ENCODE measurements at regions not wholly inside any gene's neighbourhood (a gene's known extent, or its start where the extent isn't known, plus 50 kb on each side); places are given as distances from the start of the nearest gene placed in this dataset.
"Not testable (repeated sequence)": the region's sequence is repeated elsewhere in the genome, so short reads cannot be mapped to it uniquely, and the experiment has no call there.

GRCh38 chr13:50139435-50139934, 124.2 kb downstream of the KCNRG start:
- ATAC-seq (ENCODE audit: low read depth); H3K9me3 Mint-ChIP-seq; H3K36me3 Mint-ChIP-seq; DNase-seq; POLR2A ChIA-PET; H3K4me1 Mint-ChIP-seq; H3K4me3 Mint-ChIP-seq; H3K27ac Mint-ChIP-seq: not testable (repeated sequence)
- peaks cover 27% of the 10 kb centered on the region for H3K27me3 Mint-ChIP-seq

DNA sequence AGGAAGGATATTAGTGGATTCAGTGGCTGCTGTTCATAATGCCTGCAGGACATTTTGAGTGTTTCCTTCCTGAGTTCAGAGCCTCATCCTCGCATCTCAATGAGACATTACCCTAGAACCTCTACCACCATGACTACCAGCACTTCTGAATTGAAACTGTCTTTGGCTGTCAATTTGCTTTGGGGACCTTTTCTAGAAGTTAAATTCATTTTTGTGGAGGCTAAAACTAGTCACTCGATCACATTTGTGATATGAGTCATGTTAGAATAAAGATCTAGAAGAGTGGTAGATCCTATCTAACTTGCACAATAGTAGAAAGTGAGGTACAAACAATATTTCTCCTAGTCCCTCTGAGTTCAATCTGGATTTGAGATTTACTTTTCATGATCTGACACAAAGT, 124.9 kb downstream of the KCNRG start:
- POLR2A ChIA-PET = no interaction called here
- no peak for ATAC-seq (ENCODE audit: low read depth)
- H3K27me3 Mint-ChIP-seq = peaks cover 24% of the 10 kb centered on the region

GRCh38 chr13:50140581-50141374, 125.5 kb downstream of the KCNRG start:
- no peak for ATAC-seq (ENCODE audit: low read depth)
- no peak overlapping the region for H3K27ac Mint-ChIP-seq
- H3K36me3 Mint-ChIP-seq = no peaks in the 10 kb centered on the region
- POLR2A ChIA-PET = no interaction called here
- DNase-seq = no peak
- no peak overlapping the region for H3K4me3 Mint-ChIP-seq
- no peaks in the 10 kb centered on the region for H3K4me1 Mint-ChIP-seq
- H3K27me3 Mint-ChIP-seq = peaks cover 24% of the 10 kb centered on the region
- no peaks in the 10 kb centered on the region for H3K9me3 Mint-ChIP-seq

More for the DNA sequence above, 124.9 kb downstream of the KCNRG start:
- Mint-ChIP-seq H3K4me1 (no peaks in the 10 kb centered on the region), H3K36me3 (no peaks in the 10 kb centered on the region), H3K9me3 (peaks cover 1% of the 10 kb centered on the region), H3K27ac (no peak overlapping the region), H3K4me3 (no peak overlapping the region)
- no peak for DNase-seq

- Mint-ChIP-seq H3K27me3 (peaks cover 25% of the 10 kb centered on the region), H3K9me3 (no peaks in the 10 kb centered on the region), H3K36me3 (no peaks in the 10 kb centered on the region), H3K4me3 (no peak overlapping the region), H3K4me1 (no peaks in the 10 kb centered on the region), H3K27ac (no peak overlapping the region)
- ATAC-seq (ENCODE audit: low read depth) = no peak
- no peak for DNase-seq
- POLR2A ChIA-PET = no interaction called here
These were observed 126.2 kb downstream of the KCNRG start for GRCh38 chr13:50141375-50141975.

DNA sequence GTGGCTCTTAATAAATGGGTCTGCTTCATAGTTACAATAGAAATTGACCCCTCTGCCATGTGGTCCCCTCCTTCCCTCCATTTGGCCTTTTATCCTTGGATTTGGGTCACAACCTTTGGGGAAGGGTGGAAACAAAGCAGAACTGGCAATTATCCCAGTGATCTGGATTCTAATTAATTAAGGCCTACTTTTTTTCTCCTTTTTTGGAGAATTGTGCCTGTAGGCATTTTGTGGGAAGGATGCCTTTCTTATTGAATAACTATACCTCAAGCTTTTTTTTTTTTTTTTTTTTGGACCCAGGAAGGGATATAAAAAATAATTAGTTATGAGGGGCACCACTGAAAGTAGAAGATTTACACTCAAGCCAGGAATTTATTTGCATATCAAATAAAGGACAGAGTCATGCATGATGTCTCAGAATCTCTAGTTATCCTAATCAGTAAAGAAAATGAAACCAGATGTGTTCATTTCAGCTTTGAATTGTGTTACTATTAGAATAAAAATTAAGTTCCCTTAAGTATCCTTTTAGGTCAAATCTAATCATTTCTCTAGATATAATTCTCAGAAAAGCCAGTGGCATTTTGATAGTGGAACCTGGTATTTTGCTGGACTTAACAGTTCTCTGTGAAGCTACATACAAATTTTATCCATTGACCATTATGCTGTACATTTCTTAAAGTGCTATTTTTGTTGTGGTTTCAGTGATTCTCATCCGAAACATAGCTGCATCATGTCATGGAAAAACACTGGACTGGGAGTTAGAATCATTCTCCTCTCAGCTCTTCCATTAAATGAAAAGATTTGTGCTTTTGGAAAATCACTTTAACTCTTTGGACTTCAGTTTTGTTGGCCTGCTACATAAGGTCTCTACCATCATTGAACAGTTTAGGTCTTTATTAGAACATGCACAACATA, 129.3 kb downstream of the KCNRG start:
- ATAC-seq (ENCODE audit: low read depth) = no peak
- Mint-ChIP-seq H3K27ac (no peak overlapping the region), H3K4me3 (no peak overlapping the region), H3K4me1 (no peaks in the 10 kb centered on the region), H3K27me3 (peaks cover 16% of the 10 kb centered on the region), H3K36me3 (no peaks in the 10 kb centered on the region), H3K9me3 (no peaks in the 10 kb centered on the region)
- POLR2A ChIA-PET = no interaction called here
- DNase-seq = no peak

DNA sequence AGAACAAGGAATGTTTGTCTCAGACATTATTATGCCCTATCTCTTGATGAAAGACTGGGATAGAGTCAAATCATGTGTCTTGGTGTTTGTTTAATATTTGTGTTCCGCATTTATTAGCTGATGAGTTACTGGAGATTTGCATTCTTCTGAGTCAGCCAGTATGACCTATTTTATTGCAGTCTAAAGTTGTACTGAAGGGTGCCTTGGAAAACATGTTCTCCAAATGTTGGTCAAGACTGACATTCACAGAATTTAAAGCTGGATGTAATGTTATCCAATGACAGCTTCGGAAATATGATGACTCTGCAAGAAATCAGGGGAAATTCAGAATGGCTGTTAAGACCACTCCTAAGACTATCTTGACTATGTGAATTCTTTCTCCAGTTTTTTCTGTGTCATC, 134.0 kb downstream of the KCNRG start:
- no peaks in the 10 kb centered on the region for H3K36me3 Mint-ChIP-seq
- no peak overlapping the region for H3K27ac Mint-ChIP-seq
- POLR2A ChIA-PET = no interaction called here
- no peak overlapping the region for H3K4me3 Mint-ChIP-seq
- H3K9me3 Mint-ChIP-seq = no peaks in the 10 kb centered on the region
- no peak for ATAC-seq (ENCODE audit: low read depth)
- peaks cover 16% of the 10 kb centered on the region for H3K27me3 Mint-ChIP-seq
- DNase-seq = no peak
- H3K4me1 Mint-ChIP-seq = peaks cover 7% of the 10 kb centered on the region

DNA sequence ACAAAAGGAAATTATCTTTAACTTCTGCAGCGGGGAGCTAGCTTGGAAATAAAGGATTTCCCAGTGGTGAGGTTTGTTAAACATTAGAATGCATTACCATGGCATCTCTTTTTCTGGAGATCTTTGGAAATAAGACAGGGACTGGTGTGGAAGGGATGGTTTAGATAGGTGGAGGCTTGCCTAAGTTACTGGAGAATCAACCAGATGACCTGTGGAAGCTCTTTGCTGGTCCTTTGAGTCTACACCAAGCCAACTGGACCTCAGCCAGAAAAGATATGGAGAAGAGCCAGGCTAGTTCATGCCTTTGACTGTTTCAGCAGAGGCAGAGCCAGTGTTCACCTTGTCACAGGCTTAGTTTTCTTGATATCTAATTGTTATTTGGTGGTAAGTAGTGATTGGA, 134.7 kb downstream of the KCNRG start:
- Mint-ChIP-seq H3K4me1 (peaks cover 7% of the 10 kb centered on the region), H3K27ac (no peak overlapping the region), H3K9me3 (no peaks in the 10 kb centered on the region), H3K27me3 (peaks cover 16% of the 10 kb centered on the region), H3K4me3 (no peak overlapping the region), H3K36me3 (no peaks in the 10 kb centered on the region)
- DNase-seq = no peak
- POLR2A ChIA-PET = no interaction called here
- ATAC-seq (ENCODE audit: low read depth) = no peak

GRCh38 chr13:50152224-50152623, 137.0 kb downstream of the KCNRG start:
- ATAC-seq (ENCODE audit: low read depth) = no peak
- no peak for DNase-seq
- Mint-ChIP-seq H3K9me3 (no peaks in the 10 kb centered on the region), H3K4me3 (peak overlapping the region; percentile 67), H3K36me3 (no peaks in the 10 kb centered on the region), H3K4me1 (peaks cover 7% of the 10 kb centered on the region), H3K27me3 (peaks cover 11% of the 10 kb centered on the region), H3K27ac (peak overlapping the region; percentile 13)
- POLR2A ChIA-PET = no interaction called here

DNA sequence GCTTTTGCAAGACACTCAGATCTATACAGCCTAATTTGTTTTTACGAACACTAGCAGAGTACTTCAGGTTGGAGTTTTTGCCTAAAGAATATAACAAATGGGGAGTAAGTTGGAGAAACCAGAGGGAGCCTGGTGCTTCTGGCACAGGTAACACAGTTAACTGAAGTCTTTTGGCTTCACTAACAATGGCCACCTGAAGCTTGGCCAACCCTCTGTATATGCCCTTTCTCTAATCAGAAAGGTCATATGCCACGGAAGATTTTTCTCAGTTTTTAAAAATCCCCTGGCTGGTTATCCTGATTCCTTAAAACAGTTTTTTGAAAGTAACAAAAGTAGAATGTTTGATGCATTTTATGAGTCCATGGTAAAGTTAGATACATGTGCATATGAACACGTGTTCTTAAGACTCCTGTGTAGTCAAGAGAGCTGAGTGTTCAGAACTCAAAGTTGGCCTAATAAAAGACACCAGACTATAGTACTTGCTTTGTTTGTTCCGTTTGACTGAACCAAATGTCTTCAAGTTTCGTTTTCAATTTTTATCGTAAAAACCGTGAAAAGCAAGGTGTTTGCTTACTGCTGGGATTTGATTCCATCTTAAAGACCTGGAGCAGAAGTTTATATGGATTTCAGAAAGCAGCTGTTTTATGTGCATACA, 137.5 kb downstream of the KCNRG start:
- Mint-ChIP-seq H3K4me3 (peak overlapping the region; percentile 67), H3K9me3 (no peaks in the 10 kb centered on the region), H3K4me1 (peaks cover 7% of the 10 kb centered on the region), H3K36me3 (no peaks in the 10 kb centered on the region), H3K27me3 (peaks cover 9% of the 10 kb centered on the region), H3K27ac (peak overlapping the region; percentile 13)
- ATAC-seq (ENCODE audit: low read depth) (no peak), DNase-seq (no peak)
- POLR2A ChIA-PET = no interaction called here

GRCh38 chr13:50153401-50153800, 138.2 kb downstream of the KCNRG start:
- Mint-ChIP-seq H3K9me3 (no peaks in the 10 kb centered on the region), H3K27me3 (peaks cover 9% of the 10 kb centered on the region), H3K36me3 (no peaks in the 10 kb centered on the region), H3K27ac (no peak overlapping the region), H3K4me3 (no peak overlapping the region), H3K4me1 (peaks cover 7% of the 10 kb centered on the region)
- DNase-seq (no peak), ATAC-seq (ENCODE audit: low read depth) (no peak)
- POLR2A ChIA-PET = no interaction called here

DNA sequence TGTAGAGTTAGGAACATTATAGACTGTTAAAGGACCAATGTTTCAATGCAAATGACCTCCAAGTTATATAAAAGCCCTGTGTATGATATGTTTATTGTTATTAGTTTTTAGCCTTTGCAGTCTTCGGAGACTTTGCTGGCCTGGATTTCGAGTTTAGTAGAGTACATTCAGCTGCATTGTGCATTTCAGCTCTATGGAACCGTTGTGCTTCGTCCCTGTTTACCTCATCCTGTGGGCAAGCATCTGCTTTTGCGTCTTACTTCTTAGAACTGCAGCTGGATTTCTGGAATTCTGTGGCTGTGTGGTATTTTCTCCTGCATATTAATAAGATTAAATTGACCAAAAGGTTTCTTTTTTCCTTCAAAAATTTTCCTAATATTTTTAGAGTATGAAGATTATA, 138.6 kb downstream of the KCNRG start:
- Mint-ChIP-seq H3K9me3 (no peaks in the 10 kb centered on the region), H3K4me1 (peaks cover 7% of the 10 kb centered on the region), H3K36me3 (no peaks in the 10 kb centered on the region), H3K27ac (no peak overlapping the region), H3K27me3 (peaks cover 7% of the 10 kb centered on the region), H3K4me3 (no peak overlapping the region)
- POLR2A ChIA-PET = no interaction called here
- ATAC-seq (ENCODE audit: low read depth) (no peak), DNase-seq (no peak)

DNA sequence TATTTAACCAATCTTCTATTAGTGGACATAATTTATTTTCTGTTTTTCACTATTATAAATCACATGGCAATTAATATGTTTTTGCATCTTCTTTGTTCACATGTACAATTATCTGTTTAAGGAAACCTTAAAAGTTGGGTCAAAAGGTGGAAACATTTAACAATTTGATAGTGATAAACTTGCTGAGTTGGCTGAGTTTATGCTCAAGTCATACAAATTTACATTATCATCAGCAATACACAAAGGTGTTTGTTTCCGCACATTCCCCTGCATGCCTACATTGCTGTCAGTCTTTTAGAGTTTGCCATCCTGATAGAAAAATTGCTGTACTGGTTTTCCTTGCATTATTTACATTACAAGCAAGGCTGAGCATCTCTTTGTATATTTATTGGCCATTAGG, 139.5 kb downstream of the KCNRG start:
- Mint-ChIP-seq H3K36me3 (no peaks in the 10 kb centered on the region), H3K4me1 (peaks cover 7% of the 10 kb centered on the region), H3K27ac (no peak overlapping the region), H3K27me3 (peaks cover 7% of the 10 kb centered on the region), H3K4me3 (no peak overlapping the region), H3K9me3 (no peaks in the 10 kb centered on the region)
- no peak for ATAC-seq (ENCODE audit: low read depth)
- POLR2A ChIA-PET = no interaction called here
- no peak for DNase-seq

DNA sequence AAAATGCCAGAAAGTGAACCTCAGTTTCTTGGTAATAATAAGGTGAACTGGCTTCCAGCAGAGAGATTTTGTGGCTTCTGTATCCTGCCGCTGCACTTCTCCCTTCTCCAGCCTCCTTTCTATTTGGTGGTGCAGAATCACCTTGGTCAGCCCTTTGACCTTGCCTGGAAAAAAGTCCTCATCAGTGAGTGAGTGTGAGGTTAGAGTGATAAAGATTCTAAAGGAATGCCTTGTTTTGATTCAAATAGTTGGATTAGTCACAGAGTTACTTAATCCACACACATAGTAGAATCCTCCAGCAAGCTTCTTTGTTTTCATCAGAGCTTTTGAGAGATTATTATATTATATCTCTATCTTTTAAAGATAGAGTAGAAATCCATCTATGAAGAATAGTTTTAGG, 140.9 kb downstream of the KCNRG start:
- no peak overlapping the region for H3K4me3 Mint-ChIP-seq
- ATAC-seq (ENCODE audit: low read depth) = no peak
- no peaks in the 10 kb centered on the region for H3K36me3 Mint-ChIP-seq
- no peak overlapping the region for H3K27ac Mint-ChIP-seq
- H3K27me3 Mint-ChIP-seq = peaks cover 2% of the 10 kb centered on the region
- no peak for DNase-seq
- POLR2A ChIA-PET = no interaction called here
- H3K9me3 Mint-ChIP-seq = no peaks in the 10 kb centered on the region
- peaks cover 7% of the 10 kb centered on the region for H3K4me1 Mint-ChIP-seq
